HG03159 (cell line): ENCODE measurements at regions not wholly inside any gene's neighbourhood (a gene's known extent, or its start where the extent isn't known, plus 50 kb on each side); places are given as distances from the start of the nearest gene placed in this dataset.

ENCODE experiments used
- ATAC-seq: cut with Tn5 transposase; IDR thresholded peaks from one replicate; pipeline ENCODE4 v1.9.1; 2021; ENCODE audit warnings: mild to moderate bottlenecking, moderate library complexity; ENCODE audit not compliant: unreplicated experiment

DNA sequence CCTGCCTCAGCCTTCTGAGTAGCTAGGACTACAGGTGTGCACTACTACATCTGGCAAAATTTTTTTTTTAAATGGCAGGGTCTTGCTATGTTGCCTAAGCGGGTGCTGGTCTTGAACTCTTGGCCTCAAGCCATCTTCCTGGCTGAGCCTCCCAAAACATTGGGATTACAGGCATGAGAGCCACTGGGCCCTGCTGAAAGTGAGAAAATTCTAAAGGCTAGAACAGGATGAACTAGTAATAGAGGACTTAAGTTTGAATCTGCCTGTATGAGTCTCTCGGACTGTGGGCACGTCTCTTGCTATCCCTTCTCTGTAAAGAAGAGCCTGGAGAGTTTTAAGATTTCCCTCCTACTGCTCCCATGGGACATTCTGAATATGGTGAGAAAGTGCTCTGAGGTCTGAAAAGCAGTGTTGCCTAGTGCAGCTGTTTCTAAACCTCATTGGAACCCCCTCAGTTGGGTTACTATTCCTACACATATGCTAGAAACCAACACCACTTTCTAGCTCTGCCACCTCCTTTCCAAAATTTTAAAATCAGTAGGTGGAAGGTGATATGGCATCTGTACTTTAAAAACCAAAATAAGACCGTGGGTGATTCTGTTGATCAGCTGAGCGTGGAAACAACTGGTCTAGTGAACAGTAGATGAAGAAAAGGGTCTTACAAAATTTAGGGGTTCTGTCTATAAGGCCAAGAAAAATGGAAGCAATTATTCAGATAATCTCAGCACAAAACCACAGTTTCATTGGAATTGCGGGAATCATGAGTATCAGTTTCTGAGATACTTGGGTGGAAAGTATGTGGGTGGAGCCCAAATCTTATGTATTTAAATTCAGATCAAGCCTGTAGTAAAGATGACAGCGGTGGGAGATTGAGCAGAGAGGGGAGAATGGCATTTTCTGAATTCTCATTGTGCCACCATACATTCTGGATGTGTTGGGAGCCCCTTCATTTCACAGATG, 259.8 kb upstream of the CXCR4 start:
- ATAC-seq: no peak

DNA sequence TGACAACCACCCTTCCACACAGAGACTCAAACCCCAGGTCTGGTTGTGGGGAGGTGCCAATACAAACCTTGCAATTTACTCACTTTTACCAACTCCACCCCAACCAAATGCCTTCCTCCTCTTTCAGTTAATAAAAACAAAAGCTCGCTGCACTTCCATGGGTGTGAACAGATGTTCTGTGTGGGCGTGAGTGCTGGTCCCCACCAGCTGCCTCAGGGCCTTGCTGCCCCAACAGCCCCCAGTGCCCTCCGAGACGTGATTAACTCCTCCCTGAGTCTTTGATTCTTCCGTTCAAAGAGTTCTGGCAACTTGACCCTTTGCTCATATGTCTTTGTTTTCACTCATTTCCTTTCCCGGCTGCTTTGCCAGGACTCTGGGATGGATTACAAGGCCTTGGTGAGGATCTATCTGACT, 258.9 kb upstream of the CXCR4 start:
- ATAC-seq: no peak

DNA sequence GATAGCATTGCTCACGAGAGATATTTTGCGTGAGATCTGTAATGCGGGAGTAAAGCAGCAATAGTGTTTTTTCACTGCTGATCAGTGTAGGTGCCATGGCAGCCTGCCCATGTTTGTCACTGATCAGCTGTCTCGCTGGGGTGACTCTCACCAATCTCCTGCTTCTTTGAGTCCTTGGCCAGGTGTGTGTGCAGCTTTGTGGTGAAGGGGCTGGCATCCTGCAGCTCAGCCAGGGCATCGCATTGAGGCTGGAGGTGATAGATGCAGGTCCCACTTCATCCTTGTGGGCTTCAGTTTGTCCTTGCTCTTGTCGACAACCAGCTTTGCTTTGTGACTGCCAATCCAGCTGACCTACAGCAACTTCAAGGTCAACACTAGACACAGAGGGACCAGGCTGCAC, 258.3 kb upstream of the CXCR4 start:
- ATAC-seq: no peak

DNA sequence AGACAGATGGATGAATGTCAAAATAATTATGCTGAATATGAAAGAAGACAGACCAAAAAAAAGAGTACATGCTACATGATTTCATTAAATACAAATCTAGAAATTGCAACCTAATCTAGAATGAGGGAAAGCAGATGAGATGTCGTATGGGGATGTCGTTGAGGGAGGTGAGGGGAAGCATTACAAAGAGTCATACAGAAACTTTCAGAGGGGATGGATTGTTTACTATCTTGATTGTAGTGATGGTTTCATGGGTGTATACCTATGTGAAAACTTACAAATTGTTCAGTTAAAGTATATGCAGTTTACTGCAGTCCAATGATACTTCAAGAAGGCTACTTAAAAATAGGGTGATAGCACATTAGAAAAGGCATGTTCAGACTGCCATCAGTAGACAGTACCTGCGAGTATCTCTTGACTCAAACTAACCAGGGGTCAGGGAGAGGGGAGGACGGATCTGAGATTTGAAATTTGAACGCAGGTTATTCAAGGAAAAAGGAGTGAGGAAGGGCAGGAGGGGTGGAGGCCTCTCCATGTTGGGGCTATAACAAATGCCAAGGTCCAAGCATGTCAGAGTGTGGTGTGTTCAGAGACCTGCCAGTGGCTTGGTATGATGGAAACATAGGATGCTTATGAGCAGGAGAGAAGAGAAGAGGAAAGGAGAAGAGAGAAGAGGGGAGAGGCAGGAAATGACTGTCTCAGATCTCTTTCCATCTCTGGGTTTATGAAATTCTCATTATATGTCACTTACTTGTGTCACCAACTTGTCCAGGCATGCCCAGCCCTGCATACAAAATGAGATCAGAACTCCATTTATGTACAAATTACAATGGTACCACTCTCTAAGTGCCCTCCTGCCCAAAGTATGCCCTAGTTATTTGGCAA, 257.3 kb upstream of the CXCR4 start:
- peak; percentile 56 for ATAC-seq

DNA sequence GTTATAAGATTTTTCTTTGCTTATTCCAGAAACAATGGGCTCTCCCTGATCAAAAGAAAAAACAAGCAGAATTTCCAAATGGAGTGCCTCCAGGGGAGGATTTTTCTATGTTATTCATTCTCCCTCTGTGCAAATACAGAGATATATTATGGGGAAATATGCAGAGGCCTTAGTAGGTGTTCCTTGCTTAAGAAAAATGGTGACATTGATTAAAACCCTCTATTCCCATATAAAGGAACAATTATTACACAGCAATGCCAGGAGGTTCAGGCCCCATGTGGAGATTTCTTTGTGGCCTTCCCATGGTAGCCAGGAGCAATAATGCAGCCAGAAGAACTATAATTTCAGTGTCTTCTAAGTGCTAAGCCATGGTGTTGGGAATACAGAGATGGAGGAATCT, 255.9 kb upstream of the CXCR4 start:
- no peak for ATAC-seq

DNA sequence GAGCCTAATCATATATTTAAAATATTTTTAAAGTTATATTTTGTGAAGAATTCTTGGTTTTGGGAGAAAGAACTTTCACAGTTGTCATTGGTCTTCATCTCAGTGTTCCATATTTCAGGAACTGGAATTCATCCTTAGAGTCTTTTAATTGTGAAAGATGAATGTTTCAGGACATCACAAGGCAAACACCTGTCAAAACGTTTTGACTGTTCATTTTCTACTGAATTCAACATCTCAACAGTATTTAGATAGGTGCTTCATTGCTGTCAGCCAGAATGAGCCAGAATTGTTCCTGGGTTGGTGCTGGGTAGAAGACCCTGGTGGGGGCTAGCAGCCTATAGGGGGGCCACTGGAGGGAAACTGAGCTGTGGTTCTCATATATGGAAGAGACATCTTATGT, 255.1 kb upstream of the CXCR4 start:
- ATAC-seq: no peak

DNA sequence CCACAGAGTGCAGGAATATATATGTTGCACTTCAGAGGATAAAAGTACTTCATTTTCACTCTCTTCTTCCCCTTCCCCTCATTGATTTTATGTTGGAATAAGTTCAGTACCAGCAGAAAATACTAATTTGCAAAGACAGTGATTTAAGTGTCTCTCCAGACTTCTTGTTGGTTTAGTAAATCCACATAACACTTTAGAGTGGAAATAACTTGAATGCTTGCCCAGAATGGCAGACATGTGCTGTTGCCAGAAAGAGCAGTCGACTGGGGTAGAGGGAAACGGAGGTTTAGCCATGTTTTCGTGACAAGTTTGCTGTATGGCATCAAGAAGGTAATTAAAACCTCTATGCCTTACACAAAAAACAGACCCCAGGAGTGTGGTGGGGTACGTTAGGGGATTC, 246.0 kb upstream of the CXCR4 start:
- ATAC-seq: no peak

DNA sequence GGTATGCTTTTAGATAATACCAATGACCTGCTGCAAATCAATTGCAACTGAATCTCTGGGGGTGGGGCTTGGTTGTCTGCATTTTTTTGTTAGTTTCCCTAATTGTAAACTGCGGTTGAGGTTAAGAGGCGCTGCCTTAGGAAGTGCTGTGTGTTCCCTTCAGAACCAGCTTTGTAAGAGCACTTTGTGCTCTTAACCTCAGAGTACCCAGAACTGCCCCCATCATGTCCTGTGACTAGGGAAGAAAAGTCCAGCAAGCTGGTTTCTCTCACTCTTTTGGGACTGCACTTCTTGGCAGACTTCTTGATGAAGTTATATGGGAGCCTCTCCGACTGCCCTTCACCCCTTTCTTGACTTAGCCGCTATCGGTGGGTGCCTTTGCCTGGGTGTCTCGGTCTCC, 245.5 kb upstream of the CXCR4 start:
- ATAC-seq: no peak

DNA sequence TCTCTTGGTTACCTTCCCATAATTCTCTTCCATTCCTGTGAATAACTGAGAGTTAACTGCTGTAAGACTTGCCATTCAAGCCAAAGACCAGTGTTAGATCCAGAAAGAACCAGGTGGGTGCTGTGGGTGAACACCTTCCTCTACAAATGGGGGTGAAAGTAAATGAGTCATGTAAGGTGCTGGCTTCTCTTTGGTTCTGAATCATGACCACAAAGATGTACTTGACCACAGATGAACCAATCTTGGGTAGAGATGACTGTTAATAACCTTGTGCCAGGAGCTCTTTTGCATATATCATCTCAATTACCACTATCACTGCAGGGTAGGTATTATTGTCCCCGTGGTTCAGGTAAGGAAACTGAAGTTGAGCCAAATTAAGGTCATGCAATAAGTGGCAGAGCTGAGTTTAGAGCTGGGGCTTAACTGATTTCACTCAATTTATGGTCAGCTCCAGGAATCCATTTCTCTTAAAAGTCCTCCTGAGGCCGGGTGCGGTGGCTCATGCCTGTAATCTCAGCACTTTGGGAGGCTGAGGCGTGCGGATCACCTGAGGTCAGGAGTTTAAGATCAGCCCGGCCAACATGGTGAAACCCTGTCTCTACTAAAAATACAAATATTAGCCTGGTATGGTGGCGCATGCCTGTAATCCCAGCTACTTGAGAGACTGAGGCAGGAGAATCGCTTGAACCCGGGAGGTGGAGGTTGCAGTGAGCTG, 244.9 kb upstream of the CXCR4 start:
- peak; percentile 98 for ATAC-seq

DNA sequence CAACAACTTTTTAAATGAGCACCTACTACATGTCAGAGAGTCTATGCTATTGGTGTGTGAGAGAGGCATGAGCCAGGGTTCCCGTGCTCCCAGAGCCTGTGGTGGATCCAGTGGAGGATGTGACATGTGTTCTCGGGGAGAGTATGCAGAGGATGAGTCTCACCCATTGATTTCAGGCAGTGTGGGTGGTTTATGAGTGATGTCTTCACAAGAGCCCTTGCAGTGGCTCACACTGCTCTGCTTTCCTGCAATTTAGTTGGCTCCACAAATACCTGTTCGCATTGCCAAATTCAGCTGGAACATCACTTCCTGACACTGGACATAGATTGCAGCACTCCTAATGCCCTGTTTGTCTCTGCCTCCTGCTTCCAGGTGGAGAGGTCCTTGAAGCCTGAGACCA, 243.6 kb upstream of the CXCR4 start:
- no peak for ATAC-seq

DNA sequence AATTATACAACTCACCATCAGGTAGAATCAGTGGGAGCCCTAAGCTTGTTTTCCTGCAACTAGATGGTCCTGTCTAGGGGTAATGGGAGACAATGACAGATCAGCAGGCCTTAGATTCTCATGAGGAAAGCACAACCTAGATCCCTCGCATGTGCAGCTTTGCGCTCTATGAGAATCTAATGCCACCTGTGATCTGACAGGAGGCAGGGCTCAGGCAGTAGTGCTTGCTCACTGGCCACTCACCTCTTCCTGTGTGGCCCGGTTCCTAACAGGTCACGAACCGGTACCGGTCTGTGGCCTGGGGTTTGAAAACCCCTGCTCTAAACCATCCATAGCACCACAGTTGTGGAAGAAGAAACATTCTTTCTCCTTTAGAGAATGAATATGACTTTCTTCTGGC, 242.8 kb upstream of the CXCR4 start:
- no peak for ATAC-seq

DNA sequence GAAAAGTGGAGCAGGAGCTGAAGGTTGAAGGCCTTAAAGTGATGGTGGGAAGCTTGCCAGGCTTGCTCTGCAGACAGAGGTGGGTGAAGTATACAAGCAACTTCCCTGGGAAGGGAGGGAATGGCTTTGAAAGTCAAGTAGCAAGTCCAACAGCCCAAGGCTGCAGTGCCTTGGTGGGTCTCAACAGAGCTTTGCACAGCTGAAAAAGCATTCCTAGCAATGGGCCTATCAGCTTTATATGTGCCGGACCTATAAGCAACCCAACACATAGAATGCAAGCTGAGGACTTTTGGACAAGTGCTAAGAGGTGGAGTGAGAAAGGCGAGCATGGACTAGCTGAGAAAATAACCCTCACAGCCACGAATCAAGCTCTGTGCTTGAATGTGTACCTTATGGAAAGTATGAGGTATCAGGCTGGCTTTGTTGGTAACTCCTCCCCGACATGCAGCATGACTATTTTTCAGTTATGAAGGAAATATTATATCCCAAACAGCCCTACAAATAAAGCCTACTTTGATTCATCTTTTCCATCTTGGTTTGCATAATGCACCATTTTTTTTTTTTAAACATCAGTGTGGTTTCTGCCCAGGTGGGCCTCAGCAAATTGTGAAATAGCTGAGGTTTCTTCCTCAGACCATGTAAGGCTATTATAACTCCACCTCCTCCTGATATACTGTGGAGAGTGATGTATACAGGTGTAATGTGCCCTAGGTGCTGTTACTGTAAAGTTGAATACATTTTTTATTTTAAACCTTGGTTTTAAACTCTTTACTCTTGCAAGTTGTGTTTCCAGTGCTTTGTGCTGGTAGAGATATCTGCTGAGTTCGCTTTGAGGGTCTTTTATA, 241.4 kb upstream of the CXCR4 start:
- ATAC-seq: no peak

DNA sequence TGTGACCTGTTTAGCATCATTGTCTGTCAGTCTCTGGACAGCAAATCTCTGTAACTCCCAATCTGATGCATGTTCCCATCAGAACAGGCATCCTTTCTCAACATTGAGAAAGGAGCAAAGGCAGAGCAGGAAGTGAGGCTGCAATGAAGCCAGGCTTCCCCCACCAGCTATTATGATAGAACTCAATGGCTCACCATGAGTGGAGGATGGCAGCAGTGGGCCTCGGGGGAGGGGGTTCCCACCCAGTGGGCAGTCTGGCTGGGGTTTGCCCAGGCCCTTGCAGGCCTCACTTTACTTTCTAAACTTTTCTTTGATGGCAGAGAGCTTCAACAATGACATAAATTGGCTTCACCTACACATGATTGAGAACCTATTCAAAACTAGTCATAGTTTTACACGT, 240.6 kb upstream of the CXCR4 start:
- no peak for ATAC-seq

DNA sequence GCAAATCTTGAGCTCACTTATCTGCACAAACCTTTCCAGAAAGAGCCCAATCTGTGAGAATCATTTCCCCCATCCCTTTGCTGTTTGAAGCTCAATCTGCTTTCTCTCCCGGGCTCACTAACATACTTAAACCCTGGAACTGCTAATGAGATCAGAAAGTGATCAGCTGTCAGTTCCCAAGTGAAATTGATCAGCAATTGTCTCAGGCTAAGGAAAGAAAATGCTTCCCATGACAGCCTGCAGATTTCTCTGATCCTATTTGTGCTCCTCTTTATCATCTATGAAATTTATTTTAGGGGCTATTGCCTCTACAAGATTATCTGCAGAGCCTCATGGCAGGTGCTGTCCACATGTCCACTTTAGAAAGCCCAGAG, 239.0 kb upstream of the CXCR4 start:
- ATAC-seq: no peak

DNA sequence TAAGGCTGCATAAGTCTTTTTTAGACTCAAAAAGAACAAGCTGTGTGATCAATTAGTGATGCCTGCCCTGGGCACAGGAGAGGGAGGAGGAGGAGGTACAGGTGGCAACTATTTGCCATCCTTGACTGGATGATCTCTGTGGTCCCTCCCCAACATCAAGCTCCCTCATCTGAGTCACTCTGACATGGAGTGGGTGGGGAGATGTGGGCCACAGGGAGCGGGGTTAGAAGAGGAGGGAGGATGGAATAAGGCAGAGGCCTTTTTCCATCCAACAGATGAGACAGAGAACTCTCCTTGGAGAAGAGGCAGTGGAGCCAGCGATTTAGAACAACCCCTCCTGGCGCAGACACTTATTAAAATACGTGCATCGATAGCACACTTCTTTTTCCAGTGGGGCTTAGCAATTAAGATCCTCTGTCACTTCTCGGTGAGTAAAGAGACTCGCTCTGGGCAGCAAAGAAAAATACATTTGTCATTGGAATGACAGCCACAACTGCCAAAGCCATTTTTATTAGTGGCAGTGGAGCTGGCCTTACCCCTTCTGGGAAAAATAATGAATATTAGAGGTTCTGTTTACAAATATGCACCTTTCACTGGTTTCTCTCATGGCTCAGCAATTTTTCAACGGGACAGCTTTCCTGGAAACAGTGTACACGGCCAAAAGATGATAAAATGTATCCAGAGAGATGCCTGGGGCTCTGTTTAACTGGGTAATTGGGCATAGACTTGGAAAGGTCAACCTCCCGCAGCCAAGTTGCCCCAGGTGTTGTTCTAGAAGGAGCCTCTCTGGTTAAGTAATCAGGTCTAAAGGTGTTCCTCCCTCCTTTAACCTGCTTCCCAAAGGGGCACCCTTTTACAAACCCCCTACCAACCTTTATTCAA, 238.4 kb upstream of the CXCR4 start:
- ATAC-seq: no peak

DNA sequence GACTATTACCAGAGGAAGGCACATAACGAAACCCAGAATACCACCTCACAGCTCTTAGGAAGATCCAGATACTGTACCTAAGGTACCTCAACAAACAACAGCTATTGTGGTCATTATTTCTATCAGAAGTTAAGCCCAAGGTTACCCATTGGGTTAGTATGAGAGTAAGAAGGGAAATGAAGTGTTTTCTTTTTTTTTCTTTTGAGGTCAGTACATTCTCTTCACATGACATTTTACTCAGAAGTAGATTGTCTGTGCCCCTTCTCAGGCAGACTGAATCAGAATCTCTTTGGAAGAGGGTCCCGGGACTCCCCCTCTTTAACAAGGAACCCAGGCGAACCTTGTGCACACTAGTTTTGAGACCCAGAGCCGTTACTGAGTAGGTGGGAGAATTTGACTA, 233.7 kb upstream of the CXCR4 start:
- ATAC-seq: no peak

DNA sequence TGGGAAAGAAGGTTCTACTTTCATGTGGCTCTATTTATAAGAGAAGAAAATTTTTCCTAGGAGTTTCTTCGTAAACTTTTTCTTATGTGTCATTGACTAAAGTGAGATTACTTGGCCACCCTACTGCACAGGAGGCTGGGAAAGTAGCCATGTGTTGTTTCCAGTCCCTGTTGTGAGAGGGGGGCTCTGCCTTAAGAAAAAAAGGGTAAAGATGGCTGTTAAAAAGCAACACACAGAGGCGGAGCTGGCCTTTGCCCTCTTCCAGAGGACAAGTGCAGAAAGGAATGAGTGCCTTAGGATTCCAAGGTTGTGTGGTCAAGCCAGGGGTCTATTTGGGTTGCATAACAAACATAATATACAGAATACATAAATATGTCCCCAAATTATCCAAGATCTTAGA, 230.0 kb upstream of the CXCR4 start:
- ATAC-seq: no peak

DNA sequence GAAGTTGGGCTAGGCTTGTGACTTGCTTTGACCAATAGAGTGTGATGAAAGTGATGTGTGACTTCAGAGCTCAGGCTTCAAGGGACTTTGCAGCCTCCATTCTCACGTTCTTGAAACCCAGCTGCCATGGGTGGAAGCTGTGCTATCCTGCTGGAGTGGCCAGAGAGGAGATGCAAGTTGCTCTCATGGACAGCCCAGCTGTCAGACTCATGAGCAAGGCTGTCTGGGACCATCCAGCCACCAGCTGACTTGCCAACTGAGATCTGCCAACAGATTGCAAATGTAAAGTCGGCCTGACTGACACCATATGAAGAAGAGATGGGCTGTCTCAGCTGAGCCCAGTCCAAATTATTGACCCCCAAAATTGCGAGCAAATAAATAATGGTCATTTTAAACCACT, 226.4 kb upstream of the CXCR4 start:
- no peak for ATAC-seq

DNA sequence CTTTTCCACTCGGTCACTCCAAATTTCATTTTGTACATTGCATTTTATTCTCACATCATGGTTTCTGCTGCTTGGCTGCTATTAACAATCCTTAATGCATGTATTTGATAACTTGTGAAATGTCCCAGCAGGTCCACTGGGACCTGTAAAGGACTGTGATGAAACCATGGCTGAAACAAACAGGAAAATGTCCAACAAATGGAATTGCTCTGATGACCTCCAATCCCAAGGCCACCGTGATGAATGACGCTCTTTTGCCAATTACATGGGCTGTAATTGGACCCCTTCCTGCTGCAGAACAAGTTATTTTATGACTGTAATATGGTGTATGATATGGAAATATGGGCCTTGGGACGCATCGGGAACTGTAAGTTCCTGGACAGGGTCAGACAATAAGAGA, 224.2 kb upstream of the CXCR4 start:
- no peak for ATAC-seq
